GM18870 (cell line): ENCODE measurements at regions not wholly inside any gene's neighbourhood (a gene's known extent, or its start where the extent isn't known, plus 50 kb on each side); places are given as distances from the start of the nearest gene placed in this dataset.
"Not testable (repeated sequence)": the region's sequence is repeated elsewhere in the genome, so short reads cannot be mapped to it uniquely, and the experiment has no call there.

Experiments
- ATAC-seq: cut with Tn5 transposase; IDR thresholded peaks from one replicate; pipeline ENCODE4 v1.9.1; 2021; ENCODE audit warnings: moderate library complexity; ENCODE audit not compliant: unreplicated experiment

DNA sequence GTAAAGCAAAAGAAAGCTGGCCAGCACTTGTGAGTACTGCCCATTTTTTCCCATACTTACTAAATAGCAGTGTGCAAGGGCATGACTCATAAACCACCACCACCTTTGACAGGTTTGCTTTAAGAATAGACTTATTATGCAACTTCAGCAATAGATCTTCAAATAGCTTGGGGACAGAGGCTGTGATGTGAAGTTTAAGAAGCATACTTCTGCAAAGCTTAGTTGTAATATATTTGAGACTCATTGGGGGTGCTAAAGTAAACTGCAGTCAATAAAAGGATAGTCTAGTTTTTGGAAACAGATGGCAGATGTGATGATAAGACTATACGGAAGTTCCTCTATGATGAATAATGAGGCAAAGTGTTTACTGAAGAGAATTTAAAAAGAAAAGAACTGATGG is 210.0 kb downstream of the PLA2G4A start:
- no peak for ATAC-seq

DNA sequence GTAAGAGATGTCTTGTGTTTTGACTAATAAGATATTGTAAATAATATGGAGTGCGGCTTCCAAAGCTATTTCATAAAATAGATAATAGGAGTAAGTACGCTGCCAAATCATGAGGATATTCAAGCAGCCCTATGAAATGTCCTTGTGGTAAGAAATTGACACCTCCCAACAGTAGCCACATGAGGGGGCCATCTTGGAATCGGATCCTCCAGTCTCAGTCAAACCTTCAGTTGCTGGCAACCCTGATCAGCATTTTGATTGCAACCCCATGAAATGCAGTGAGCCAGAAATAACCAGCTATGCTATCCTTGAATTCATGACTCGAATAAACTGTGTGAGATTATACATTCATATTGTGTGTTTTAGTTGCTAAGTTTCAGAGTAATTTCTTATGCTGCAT is 212.4 kb downstream of the PLA2G4A start:
- ATAC-seq, result no peak

DNA sequence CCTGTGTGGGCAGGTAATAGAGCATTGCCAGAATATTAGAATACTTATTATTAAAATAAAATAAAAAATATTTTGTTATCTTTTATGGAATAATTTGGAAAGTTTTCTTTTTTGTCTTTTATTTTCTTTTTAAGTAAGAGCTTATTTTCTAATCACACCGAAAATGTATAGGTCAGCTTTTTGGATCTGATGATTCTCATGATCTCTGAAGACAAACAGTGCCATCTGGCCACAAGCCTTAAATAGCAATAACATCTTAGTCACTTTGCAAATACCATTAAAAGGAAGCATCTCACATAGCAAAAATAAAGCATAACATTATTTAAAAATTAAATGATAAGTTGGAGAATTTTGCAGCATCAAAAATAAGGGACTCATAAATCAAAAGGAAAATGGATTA is 213.8 kb downstream of the PLA2G4A start:
- ATAC-seq, result no peak

DNA sequence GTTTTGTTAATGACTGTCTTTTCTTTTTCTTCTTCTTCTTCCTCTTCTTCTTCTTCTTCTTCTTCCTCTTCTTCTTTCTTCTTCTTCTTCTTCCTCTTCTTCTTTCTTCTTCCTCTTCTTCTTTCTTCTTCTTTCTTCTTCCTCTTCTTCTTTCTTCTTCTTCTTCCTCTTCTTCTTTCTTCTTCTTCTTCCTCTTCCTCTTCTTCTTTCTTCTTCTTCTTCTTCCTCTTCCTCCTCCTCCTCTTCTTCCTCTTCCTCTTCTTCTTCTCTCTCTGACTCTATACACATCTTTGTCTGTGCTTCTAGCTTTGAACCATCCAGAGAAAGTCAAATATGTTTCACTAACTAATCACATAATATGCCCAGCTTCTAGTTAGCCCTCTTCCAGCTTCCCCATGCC is 214.7 kb downstream of the PLA2G4A start:
- not testable (repeated sequence) for ATAC-seq

DNA sequence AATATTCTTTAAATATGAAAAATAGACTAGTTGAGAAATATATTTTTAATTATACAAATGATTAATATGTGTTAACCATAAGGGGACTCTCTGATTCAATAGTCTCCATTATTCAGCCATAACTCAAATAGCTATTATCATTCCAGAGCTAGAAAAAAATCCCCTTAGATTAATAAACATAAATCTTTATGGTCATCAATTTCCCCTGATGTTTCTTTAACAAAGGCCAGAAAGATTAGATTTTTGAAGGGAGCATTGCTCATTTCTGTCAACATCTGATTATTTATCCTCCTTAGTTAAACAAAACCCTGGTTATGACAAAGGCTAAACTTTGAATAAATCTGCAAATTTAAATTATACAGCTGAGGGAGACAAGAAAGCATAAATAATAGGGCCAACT is 215.7 kb downstream of the PLA2G4A start:
- ATAC-seq, result no peak

DNA sequence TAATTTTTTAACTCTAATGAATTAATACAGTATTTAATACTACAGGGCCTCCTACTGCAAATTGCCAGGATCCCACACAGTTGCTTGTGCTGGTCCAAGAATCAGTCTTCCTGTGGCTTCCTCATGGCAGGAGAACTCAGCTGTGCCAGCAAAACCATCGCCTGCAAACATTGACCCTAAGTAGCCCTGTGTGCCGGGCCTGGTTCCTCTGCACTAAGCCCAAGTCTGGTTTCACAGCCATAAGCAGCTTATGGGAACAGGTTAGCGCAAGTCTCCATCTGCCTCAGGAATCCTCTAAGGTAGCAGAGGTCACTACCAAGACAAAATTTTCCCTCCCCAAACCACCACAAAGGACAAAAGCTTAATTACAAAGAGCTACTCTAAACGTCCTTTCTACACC is 216.6 kb downstream of the PLA2G4A start:
- no peak for ATAC-seq

DNA sequence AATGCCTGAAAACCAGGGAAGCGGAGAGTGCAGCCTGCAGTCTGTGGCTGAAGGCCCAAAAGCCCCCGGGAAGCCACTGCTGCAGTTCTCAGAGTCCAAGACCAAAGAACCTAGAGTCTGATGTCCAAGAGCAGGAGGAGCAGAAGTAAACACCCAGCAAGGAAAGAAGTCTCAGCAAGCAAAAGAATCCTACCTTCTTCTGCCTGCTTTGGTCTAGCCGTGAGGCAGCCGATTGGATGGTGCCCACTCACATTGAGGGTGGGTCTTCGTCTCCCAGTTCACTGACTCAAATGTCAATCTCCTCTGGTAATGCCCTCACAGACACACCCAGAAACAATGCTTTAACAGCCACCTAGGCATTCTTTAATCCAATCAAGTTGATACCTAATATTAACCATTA is 217.5 kb downstream of the PLA2G4A start:
- no peak for ATAC-seq

DNA sequence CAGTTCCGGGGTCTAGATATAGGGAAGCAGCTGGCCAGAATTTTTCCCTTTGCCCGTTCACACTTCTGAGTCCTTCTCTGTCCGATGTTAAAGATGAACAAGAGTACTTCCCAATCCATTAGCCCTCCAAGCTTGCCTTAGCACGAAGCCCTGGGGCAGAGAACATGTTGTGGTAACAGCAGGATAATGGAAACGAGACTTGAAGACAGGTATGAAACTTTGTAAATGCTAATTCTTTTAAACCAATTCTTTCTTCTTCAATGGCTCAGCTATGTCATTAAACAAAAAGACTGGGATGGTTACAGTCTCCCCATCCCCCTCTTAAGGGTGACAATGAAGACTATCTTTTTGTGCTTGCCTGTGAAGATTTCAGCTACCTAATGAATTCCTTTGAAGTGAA is 218.5 kb downstream of the PLA2G4A start:
- no peak for ATAC-seq

DNA sequence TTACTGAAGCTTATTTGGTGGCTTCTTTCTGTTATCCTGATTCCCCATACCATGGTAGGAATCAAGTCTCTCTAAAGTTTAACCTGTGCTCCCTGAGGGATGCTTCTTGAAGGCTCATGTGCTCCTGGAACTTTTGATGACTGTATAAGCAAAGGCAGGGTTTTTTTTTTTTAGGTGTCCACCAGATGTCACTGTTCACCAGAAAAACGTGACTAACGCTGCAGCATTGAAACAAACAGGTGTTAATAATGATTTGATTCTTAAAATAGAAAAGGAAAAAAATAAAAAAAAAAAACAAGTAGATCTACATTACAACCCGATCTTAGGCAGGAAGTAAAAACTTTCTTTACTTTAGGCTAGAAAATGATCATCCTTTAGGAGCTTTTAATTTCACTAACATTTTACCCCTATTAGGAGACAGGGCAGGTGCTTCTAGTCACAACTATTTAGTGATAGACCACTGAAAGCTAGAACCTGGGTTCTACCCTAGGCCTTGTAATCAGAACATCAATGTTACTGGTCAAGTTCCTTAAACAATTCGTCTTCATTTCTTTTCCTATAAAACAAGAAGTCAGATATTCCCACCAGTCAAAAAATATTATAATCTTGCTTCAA is 223.0 kb downstream of the PLA2G4A start:
- peak; percentile 92 for ATAC-seq

DNA sequence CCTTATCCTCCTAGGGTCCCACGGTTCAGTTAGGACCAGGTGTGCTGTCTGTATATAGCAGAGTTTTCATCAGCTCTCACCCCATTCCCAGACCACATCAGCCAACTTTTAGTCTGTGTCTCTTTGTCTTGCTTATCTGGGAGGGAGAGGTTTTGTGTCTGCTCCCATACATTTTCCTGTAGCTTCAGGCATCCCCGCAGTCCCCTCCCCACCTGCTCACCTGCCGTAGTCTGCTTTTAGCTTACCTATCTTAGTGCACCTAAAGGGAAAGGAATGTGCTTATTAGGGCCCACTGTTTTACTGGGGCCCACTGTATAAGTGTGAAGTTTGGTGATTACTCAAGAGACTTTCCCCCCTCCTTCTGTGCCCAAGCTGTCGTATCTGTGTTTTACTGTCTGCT is 225.1 kb downstream of the PLA2G4A start:
- no peak for ATAC-seq

DNA sequence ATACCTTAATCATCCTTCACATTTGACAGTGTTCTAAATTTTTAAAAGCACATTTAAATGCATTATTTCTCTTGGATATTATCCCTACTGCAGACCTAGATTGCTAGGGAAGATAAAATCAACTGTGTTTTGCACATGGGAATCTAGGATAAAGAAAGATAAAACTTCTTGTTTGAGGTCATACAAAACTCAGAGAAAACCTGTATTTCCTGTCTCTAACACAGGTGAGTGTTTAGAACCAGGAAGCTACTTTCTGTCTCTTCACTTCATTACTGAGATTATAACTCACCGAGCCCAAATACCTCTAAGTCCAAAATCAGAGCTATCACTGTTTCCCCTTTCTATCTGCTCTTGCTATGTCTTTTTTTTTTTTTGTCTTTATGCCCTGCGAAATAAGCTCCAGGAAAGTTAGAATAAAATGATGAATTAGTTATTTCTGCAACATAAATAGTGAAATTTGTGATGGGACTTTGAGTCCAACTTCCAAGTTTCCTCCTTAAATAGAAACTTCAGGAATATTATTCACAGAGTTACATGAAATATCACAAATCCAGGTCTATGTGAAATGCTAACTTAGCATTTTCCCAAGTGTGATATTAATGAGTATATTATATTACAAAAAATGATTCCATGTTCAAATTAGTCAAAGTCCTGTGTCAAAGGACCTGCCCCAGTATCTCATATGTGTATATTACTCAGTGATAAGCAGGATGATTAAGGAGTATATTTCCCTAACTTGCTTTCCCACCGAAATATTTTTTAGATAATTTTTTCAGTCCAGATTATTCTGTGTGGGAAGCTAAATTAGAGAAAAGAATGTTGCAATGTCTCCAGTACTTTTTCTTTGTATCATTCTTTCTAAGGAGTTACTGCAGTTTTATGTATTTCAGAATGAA is 226.4 kb downstream of the PLA2G4A start:
- ATAC-seq, result no peak

DNA sequence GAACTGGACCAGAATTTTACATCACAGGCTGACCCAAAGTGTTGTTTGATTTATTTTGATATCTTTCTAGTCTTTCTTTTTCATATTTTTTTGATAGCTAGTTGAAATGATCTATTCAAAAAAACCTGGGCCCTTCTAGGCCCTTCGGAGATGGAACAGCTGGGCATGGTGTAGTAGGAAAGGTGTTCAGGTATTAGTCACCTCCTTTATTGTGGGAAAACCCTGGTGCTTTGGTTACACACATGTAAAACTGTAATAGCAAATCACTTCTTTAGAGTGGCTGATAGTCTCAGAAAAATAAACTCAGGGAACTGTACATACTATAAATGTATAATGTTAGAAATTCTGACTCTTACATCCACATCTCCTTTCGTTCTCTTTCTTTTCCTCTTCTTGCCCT is 234.5 kb downstream of the PLA2G4A start:
- no peak for ATAC-seq

DNA sequence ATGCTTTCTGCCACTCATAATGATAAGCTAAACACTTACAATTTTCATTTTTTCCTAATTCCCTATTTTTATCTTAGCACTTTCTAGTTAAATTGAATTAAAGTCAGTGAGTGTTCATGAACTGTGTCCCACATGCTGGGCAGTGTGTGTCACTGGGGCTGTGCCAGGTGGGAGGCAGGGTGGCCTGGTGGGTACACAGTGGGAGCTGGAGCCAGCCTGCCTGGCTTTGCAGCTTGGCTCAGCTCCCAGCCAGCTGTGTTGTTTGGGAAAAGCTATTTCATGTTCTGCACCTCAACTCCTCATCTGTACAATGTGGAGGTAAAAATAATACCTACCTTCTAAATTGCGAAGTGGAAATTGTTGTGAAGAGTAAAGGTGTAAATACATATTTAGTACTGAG is 238.4 kb downstream of the PLA2G4A start:
- no peak for ATAC-seq

DNA sequence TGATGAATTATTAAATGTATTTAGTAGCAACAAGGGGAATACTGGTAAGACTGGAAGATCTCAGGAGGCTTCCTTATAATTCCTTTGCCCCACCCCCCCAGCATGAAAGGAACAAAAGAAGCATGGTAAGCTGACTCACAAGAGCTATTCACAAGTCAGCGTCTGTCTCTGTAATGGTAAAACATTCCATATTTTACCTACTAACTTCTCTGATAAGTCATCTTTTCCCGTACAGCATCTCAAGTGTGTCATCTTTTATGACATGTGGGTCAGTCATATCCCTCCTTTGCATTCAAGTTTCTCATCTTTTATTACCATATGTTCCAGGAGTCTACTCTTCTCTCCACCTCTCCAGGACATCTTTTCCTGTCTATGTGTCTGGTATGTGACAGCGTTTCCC is 241.3 kb downstream of the PLA2G4A start:
- no peak for ATAC-seq

DNA sequence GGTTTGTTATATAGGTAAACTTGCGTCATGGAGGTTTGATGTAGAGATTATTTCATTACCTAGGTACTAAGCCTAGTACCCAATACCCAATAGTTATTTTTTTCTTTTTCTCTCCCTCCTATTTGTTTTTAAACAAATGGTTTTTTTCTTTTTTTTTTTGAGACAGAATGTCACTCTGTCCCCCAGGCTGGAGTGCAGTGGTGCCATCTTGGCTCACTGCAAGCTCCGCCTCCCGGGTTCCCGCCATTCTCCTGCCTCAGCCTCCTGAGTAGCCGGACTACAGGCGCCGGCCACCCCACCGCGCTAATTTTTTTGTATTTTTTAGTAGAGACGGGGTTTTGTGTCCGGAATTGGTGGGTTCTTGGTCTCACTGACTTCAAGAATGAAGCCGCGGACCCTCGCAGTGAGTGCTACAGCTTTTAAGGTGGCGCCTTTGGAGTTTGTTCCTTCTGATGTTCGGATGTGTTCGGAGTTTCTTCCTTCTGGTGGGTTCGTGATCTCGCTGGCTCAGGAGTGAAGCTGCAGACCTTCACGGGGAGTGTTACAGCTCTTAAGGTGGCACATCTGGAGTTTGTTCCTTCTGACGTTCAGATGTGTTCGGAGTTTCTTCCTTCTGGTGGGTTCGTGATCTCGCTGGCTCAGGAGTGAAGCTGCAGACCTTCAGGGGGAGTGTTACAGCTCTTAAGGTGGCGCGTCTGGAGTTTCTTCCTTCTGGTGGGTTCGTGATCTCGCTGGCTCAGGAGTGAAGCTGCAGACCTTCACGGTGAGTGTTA is 243.7 kb downstream of the PLA2G4A start:
- peak; percentile 62 for ATAC-seq

DNA sequence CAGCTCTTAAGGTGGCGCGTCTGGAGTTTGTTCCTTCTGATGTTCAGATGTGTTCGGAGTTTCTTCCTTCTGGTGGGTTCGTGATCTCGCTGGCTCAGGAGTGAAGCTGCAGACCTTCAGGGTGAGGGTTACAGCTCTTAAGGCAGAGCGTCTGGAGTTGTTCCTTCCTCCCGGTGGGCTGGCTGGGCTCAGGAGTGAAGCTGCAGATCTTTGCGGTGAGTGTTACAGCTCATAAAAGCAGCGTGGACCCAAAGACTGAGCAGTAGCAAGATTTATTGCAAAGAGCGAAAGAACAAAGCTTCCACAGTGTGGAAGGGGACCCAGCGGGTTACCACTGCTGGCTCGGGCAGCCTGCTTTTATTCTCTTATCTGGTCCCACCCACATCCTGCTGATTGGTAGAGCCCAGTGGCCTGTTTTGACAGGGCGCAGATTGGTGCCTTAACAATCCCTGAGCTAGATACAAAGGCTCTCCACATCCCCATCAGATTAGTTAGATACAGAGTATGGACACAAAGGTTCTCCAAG is 244.3 kb downstream of the PLA2G4A start:
- ATAC-seq, result peak; percentile 29

DNA sequence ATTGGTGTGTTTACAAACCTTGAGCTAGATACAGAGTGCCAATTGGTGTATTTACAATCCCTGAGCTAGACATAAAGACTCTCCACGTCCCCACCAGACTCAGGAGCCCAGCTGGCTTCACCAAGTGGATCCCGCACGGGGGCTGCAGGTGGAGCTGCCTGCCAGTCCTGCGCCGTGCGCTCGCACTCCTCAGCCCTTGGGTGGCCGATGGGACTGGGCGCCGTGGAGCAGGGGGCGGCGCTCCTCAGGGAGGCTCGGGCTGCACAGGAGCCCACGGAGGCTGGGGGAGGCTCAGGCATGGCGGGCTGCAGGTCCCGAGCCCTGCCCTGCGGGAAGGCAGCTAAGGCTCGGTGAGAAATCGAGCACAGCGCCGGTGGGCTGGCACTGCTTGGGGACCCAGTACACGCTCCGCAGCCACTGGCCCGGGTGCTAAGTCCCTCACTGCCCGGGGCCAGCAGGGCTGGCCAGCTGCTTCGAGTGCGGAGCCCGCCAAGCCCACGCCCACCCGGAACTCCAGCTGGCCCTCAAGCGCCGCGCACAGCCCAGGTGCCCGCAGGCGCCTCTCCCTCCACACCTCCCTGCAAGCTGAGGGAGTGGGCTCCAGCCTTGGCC is 245.0 kb downstream of the PLA2G4A start:
- ATAC-seq, result not testable (repeated sequence)

DNA sequence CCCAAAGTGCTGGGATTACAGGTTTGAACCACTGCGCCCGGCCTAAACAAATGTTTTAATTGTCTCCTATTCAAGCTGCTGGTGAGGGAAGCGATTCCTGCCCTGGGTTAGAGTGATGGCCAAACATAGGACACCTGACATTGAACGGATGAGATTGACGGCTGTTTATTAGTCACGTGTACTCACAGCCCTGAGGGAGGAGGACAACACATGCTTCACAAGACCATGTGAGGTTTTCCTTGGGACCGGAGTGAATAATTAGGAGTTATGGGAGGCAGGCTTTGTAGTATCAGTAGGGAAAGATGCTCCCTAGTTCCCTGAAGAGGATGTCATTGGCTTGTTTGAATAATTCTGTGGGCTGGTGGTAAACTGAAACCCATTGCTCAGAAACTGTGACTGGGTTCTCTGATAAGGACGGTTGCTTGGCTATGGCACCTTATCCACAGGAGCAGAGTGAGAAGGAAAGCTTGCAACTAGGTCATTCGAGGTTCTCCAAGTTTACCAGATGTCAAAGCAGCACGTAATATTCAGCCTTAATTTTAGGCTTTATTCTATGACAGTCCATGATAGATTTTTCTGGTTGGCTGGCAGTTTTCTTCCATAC is 245.8 kb downstream of the PLA2G4A start:
- no peak for ATAC-seq

DNA sequence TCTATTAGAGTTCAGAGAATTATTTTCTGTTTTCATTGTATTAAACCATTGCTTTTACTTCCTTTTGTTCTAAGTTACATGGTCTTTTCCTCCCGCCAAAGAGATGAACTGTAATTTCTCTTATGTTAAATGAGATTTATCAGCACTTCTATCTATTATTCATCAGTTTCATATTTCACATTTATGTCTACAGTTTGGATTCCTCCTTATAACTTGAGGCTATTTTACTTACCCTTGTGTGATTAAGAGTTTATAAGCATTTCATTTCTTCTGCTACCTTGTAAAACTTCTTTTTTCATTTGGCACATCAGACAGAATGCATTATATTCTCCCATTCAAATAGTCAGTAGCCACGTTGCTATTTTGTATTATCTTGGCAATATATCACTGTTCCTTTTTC is 248.2 kb downstream of the PLA2G4A start:
- no peak for ATAC-seq

DNA sequence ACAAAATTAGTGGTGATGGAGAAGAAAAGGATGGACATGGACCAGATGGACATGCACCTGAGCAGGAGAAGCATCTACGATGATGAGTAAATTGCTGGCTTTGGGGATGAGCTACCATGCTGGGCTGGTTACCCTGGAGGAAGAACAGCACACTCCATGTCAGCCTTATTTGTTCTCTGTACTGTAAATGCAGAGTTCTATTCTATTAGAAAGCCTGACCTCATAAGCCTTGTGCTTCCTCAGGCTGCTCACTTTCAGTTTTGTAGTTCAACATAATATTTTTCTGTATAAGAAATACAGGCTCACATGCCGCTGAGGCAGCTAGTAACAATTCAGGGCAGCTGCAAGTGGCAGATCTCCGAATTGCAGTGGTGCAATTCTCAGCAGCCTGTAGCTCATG is 249.6 kb downstream of the PLA2G4A start:
- ATAC-seq, result no peak

DNA sequence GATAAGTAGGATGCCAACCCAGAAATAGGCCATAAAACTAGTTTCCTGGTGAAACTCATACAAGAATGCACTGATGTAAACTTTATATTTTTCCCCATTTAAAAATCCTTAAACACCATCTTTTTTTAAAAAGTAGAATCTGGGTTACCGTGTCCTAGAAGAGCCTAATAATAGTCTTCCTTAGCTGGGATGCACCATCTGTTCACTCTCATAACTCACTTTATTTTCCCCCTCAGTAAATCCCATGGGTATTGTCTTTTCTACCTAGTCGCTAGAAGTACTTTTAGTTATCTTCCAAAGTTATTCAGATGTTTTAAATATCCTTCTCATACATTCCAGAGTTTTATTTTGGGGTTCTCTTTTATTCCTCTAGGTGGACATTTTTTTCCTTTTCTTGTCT is 250.2 kb downstream of the PLA2G4A start:
- ATAC-seq, result no peak
